SU-DHL-6 (cell line): ENCODE measurements at regions not wholly inside any gene's neighbourhood (a gene's known extent, or its start where the extent isn't known, plus 50 kb on each side); places are given as distances from the start of the nearest gene placed in this dataset.

Source experiments
- CTCF ChIP-seq: fragments of 200-600 bp; sonication (generic); IDR thresholded peaks from one replicate; pipeline ENCODE4 v1.5.1; 2017; ENCODE audit warnings: antibody characterized with exemption, mild to moderate bottlenecking, low read length, moderate library complexity; ENCODE audit not compliant: insufficient read depth, poor library complexity, severe bottlenecking
- EZH2phosphoT487 ChIP-seq: fragments of 200-600 bp; sonication (generic), shearing (Covaris generic); conservative IDR thresholded peaks from 2 replicates; pipeline ENCODE4 v1.6.1; 2018; ENCODE audit warnings: mild to moderate bottlenecking, antibody characterized with exemption, low read length, moderate library complexity, mixed read lengths

- TF ChIP-seq CTCF (no peak), EZH2phosphoT487 (no peak)
Observed at GRCh38 chr2:146869328-146869727, 975.5 kb upstream of the ACVR2A start.
